ENCODE measurements at regions not wholly inside any gene's neighbourhood (a gene's known extent, or its start where the extent isn't known, plus 50 kb on each side); places are given as distances from the start of the nearest gene placed in this dataset.

GRCh38 chr2:217749008-217749407 is 253.8 kb downstream of the TNS1 start:
- Mint-ChIP-seq H3K27ac (ENCODE audit: low read depth) (no peak overlapping the region), H3K4me3 (no peak overlapping the region), H3K4me1 (no peaks in the 10 kb centered on the region), H3K27me3 (peaks cover 13% of the 10 kb centered on the region), H3K9me3 (no peaks in the 10 kb centered on the region), H3K36me3 (ENCODE audit: insufficient read depth) (no peaks in the 10 kb centered on the region)
- ATAC-seq (replicated peaks; ENCODE audit: extremely low read depth, poor library complexity, severe bottlenecking) = no peak
- DNase-seq (ENCODE audit: low spot score in 2 of 2) = no peak

GRCh38 chr2:217746808-217747207 is 256.0 kb downstream of the TNS1 start:
- H3K27ac Mint-ChIP-seq (ENCODE audit: low read depth) = no peak overlapping the region
- no peaks in the 10 kb centered on the region for H3K9me3 Mint-ChIP-seq
- DNase-seq (ENCODE audit: low spot score in 2 of 2) = no peak
- no peak overlapping the region for H3K4me3 Mint-ChIP-seq
- ATAC-seq (replicated peaks; ENCODE audit: extremely low read depth, poor library complexity, severe bottlenecking) = no peak
- no peaks in the 10 kb centered on the region for H3K4me1 Mint-ChIP-seq
- no peaks in the 10 kb centered on the region for H3K36me3 Mint-ChIP-seq (ENCODE audit: insufficient read depth)
- H3K27me3 Mint-ChIP-seq = peaks cover 4% of the 10 kb centered on the region

- no peaks in the 10 kb centered on the region for H3K9me3 Mint-ChIP-seq
- ATAC-seq (replicated peaks; ENCODE audit: extremely low read depth, poor library complexity, severe bottlenecking) = no peak
- DNase-seq (ENCODE audit: low spot score in 2 of 2) = no peak
- H3K27me3 Mint-ChIP-seq = peaks cover 11% of the 10 kb centered on the region
- H3K27ac Mint-ChIP-seq (ENCODE audit: low read depth) = no peak overlapping the region
- H3K4me3 Mint-ChIP-seq = no peak overlapping the region
- no peaks in the 10 kb centered on the region for H3K36me3 Mint-ChIP-seq (ENCODE audit: insufficient read depth)
- no peaks in the 10 kb centered on the region for H3K4me1 Mint-ChIP-seq
These were observed 258.6 kb downstream of the TNS1 start for GRCh38 chr2:217743966-217744761.

GRCh38 chr2:217743407-217743806 is 259.4 kb downstream of the TNS1 start:
- Mint-ChIP-seq H3K27me3 (peaks cover 13% of the 10 kb centered on the region), H3K4me1 (no peaks in the 10 kb centered on the region), H3K9me3 (no peaks in the 10 kb centered on the region), H3K36me3 (ENCODE audit: insufficient read depth) (no peaks in the 10 kb centered on the region), H3K4me3 (no peak overlapping the region), H3K27ac (ENCODE audit: low read depth) (no peak overlapping the region)
- DNase-seq (ENCODE audit: low spot score in 2 of 2) = no peak
- no peak for ATAC-seq (replicated peaks; ENCODE audit: extremely low read depth, poor library complexity, severe bottlenecking)

- no peaks in the 10 kb centered on the region for H3K36me3 Mint-ChIP-seq (ENCODE audit: insufficient read depth)
These were observed 260.0 kb downstream of the TNS1 start for GRCh38 chr2:217742841-217743240.

GRCh38 chr2:217742276-217742675 is 260.5 kb downstream of the TNS1 start:
- ATAC-seq (replicated peaks; ENCODE audit: extremely low read depth, poor library complexity, severe bottlenecking) = no peak
- H3K4me3 Mint-ChIP-seq = no peak overlapping the region
- DNase-seq (ENCODE audit: low spot score in 2 of 2) = no peak
- peaks cover 13% of the 10 kb centered on the region for H3K27me3 Mint-ChIP-seq
- no peaks in the 10 kb centered on the region for H3K36me3 Mint-ChIP-seq (ENCODE audit: insufficient read depth)
- no peak overlapping the region for H3K27ac Mint-ChIP-seq (ENCODE audit: low read depth)
- no peaks in the 10 kb centered on the region for H3K4me1 Mint-ChIP-seq
- no peaks in the 10 kb centered on the region for H3K9me3 Mint-ChIP-seq

More at GRCh38 chr2:217742841-217743240, 260.0 kb downstream of the TNS1 start:
- no peaks in the 10 kb centered on the region for H3K4me1 Mint-ChIP-seq
- no peak overlapping the region for H3K4me3 Mint-ChIP-seq
- no peak for DNase-seq (ENCODE audit: low spot score in 2 of 2)
- peaks cover 13% of the 10 kb centered on the region for H3K27me3 Mint-ChIP-seq
- H3K9me3 Mint-ChIP-seq = no peaks in the 10 kb centered on the region
- no peak for ATAC-seq (replicated peaks; ENCODE audit: extremely low read depth, poor library complexity, severe bottlenecking)
- no peak overlapping the region for H3K27ac Mint-ChIP-seq (ENCODE audit: low read depth)

- no peak overlapping the region for H3K27ac Mint-ChIP-seq (ENCODE audit: low read depth)
- H3K27me3 Mint-ChIP-seq = peaks cover 13% of the 10 kb centered on the region
- no peak for DNase-seq (ENCODE audit: low spot score in 2 of 2)
- no peak for ATAC-seq (replicated peaks; ENCODE audit: extremely low read depth, poor library complexity, severe bottlenecking)
- no peak overlapping the region for H3K4me3 Mint-ChIP-seq
- no peaks in the 10 kb centered on the region for H3K36me3 Mint-ChIP-seq (ENCODE audit: insufficient read depth)
- no peaks in the 10 kb centered on the region for H3K4me1 Mint-ChIP-seq
- H3K9me3 Mint-ChIP-seq = no peaks in the 10 kb centered on the region
These were observed 261.3 kb downstream of the TNS1 start for GRCh38 chr2:217741381-217741955.

GRCh38 chr2:217740756-217741155 is 262.0 kb downstream of the TNS1 start:
- no peak for DNase-seq (ENCODE audit: low spot score in 2 of 2)
- H3K27ac Mint-ChIP-seq (ENCODE audit: low read depth) = no peak overlapping the region
- peaks cover 13% of the 10 kb centered on the region for H3K27me3 Mint-ChIP-seq
- no peaks in the 10 kb centered on the region for H3K9me3 Mint-ChIP-seq
- H3K36me3 Mint-ChIP-seq (ENCODE audit: insufficient read depth) = no peaks in the 10 kb centered on the region
- no peak for ATAC-seq (replicated peaks; ENCODE audit: extremely low read depth, poor library complexity, severe bottlenecking)
- no peak overlapping the region for H3K4me3 Mint-ChIP-seq
- no peaks in the 10 kb centered on the region for H3K4me1 Mint-ChIP-seq

- Mint-ChIP-seq H3K9me3 (no peaks in the 10 kb centered on the region), H3K27ac (ENCODE audit: low read depth) (no peak overlapping the region), H3K36me3 (ENCODE audit: insufficient read depth) (no peaks in the 10 kb centered on the region), H3K27me3 (peaks cover 13% of the 10 kb centered on the region), H3K4me1 (no peaks in the 10 kb centered on the region), H3K4me3 (no peak overlapping the region)
- DNase-seq (ENCODE audit: low spot score in 2 of 2) (no peak), ATAC-seq (replicated peaks; ENCODE audit: extremely low read depth, poor library complexity, severe bottlenecking) (no peak)
These were observed 262.6 kb downstream of the TNS1 start for GRCh38 chr2:217740178-217740577.

GRCh38 chr2:217739741-217740140 is 263.1 kb downstream of the TNS1 start:
- Mint-ChIP-seq H3K9me3 (no peaks in the 10 kb centered on the region), H3K4me3 (no peak overlapping the region), H3K4me1 (no peaks in the 10 kb centered on the region), H3K36me3 (ENCODE audit: insufficient read depth) (no peaks in the 10 kb centered on the region), H3K27me3 (peaks cover 13% of the 10 kb centered on the region), H3K27ac (ENCODE audit: low read depth) (no peak overlapping the region)
- DNase-seq (ENCODE audit: low spot score in 2 of 2) (no peak), ATAC-seq (replicated peaks; ENCODE audit: extremely low read depth, poor library complexity, severe bottlenecking) (no peak)

- H3K27me3 Mint-ChIP-seq = peaks cover 24% of the 10 kb centered on the region
- ATAC-seq (replicated peaks; ENCODE audit: extremely low read depth, poor library complexity, severe bottlenecking) = no peak
These were observed 264.7 kb downstream of the TNS1 start for GRCh38 chr2:217738061-217738460.

GRCh38 chr2:217736776-217737550 is 265.8 kb downstream of the TNS1 start:
- ATAC-seq (replicated peaks; ENCODE audit: extremely low read depth, poor library complexity, severe bottlenecking) (no peak), DNase-seq (ENCODE audit: low spot score in 2 of 2) (no peak)
- Mint-ChIP-seq H3K4me1 (no peaks in the 10 kb centered on the region), H3K36me3 (ENCODE audit: insufficient read depth) (no peaks in the 10 kb centered on the region), H3K9me3 (no peaks in the 10 kb centered on the region), H3K4me3 (no peak overlapping the region), H3K27me3 (peaks cover 28% of the 10 kb centered on the region), H3K27ac (ENCODE audit: low read depth) (no peak overlapping the region)

More at GRCh38 chr2:217738061-217738460, 264.7 kb downstream of the TNS1 start:
- Mint-ChIP-seq H3K36me3 (ENCODE audit: insufficient read depth) (no peaks in the 10 kb centered on the region), H3K4me3 (no peak overlapping the region), H3K4me1 (no peaks in the 10 kb centered on the region), H3K27ac (ENCODE audit: low read depth) (no peak overlapping the region), H3K9me3 (no peaks in the 10 kb centered on the region)
- DNase-seq (ENCODE audit: low spot score in 2 of 2) = no peak

GRCh38 chr2:217735899-217736298 is 266.9 kb downstream of the TNS1 start:
- Mint-ChIP-seq H3K27ac (ENCODE audit: low read depth) (no peak overlapping the region), H3K36me3 (ENCODE audit: insufficient read depth) (no peaks in the 10 kb centered on the region), H3K9me3 (no peaks in the 10 kb centered on the region)

More at GRCh38 chr2:217735899-217736298, 266.9 kb downstream of the TNS1 start:
- DNase-seq (ENCODE audit: low spot score in 2 of 2) (no peak), ATAC-seq (replicated peaks; ENCODE audit: extremely low read depth, poor library complexity, severe bottlenecking) (no peak)
- peaks cover 31% of the 10 kb centered on the region for H3K27me3 Mint-ChIP-seq
- no peak overlapping the region for H3K4me3 Mint-ChIP-seq
- H3K4me1 Mint-ChIP-seq = no peaks in the 10 kb centered on the region
